HG03097 (cell line): ENCODE measurements at regions not wholly inside any gene's neighbourhood (a gene's known extent, or its start where the extent isn't known, plus 50 kb on each side); places are given as distances from the start of the nearest gene placed in this dataset.
"Not testable (repeated sequence)": the region's sequence is repeated elsewhere in the genome, so short reads cannot be mapped to it uniquely, and the experiment has no call there.

Experiments used
- ATAC-seq: cut with Tn5 transposase; IDR thresholded peaks from one replicate; pipeline ENCODE4 v1.9.1; 2021; ENCODE audit not compliant: unreplicated experiment, low FRiP score

DNA sequence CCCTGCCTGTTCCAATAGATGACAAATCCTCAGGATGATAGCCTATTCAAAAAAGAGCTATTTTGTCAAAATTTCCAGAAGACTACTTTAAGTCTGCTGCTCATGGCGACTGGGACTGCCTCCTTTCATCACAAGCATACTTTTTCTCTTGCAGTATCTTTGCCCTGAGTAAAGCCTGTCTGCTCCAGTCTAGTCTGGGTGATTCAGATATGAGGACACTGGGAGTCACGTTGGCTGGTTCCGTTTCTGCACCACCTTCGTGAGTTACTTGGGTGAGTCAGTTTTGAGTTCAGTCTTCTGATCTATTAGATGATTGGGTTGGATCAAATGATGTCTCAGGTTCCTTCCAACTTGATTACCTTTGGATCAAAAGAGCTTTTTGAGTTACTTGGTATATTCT is 301.3 kb upstream of the STXBP6 start:
- ATAC-seq, result no peak

DNA sequence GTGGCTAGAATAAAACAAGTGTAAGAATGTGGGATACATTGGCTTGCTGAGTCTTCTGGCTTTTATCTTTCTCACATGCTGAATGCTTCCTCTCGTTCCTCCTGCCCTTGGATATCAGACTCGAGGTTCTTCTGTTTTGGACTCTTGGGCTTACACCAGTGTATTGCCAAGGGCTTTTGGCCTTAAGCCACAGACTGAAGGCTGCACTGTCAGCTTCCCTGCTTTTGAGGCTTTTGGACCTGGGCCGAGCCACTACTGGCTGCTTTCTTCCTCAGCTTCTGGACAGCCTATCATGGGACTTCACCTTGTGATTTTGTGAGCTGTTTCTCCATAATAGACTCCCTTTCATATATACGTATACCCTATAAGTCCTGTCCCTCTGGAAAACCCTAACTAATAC is 300.9 kb upstream of the STXBP6 start:
- ATAC-seq, result no peak

DNA sequence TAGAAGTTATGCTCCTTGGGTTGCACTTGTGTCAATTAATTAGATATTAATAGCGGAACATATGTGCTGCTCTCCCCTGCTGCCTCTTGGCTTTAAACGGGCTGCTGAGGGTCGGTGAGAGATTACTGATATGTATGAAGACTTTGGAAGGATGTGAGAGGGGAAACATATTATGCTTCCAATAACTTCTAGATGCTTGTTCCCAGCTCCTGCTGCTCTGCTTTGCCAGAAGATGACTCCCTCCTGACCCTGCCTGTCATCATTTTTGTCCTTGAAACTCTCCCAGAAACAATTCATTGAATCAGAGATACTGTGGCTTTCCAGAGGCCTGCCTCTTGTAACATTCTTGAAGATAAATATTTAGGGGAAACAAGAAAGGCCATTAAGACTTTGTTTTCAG is 300.1 kb upstream of the STXBP6 start:
- ATAC-seq, result no peak

DNA sequence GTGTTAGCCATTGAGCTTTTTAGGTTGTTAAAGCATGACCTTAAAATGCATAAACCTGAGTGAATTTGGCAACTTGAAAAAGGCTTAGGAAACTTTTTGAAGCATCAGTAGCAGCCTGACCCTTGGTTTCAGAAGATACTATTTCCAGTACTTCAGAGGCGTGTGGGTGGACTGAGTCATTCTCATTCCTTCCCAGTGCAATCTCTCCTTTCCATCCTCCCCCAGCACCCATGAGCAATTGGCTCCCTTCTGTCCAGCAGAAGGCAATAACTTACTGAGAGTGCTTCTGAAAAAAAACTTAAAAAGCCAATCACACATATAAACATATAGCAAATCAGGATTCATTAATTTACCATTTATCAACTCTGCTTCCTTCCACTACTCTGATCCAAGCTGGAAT is 299.3 kb upstream of the STXBP6 start:
- no peak for ATAC-seq

DNA sequence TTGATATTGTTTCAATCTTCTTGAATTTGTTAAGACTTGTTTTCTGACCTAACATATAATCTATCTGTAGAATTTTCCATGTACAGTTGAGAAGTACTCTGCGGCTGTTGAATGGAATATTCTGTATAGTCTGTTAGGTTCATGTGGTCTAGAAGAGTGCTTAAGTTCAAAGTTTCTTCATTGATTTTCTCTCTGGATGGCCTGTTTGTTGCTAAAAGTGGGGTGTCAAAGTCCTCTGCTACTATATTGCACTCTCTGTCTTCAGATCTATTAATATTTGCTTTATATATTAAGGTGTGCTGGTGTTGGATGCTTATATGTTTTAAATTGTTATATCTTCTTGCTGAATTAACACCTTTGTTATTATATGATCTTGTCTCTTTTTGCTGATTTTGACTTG is 290.9 kb upstream of the STXBP6 start:
- ATAC-seq, result no peak

DNA sequence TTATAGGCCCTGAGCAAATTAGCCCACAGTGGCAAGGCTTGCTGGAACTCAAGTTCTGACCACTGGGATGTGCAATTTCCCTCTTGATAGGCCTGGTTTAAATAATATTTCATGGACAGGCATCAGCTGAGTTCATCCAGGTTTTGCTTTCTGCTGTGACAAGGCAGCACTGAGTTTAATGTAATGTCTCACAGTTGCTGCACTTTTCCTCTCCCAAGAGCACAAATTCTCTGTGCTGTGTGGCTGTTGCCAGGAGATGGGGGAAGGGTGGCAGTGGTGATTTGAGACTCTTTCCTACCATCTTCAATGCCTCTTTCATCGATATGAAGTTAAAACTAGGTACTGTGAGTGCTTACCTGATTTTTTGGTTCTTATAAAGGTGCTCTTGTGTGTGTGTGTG is 272.8 kb upstream of the STXBP6 start:
- ATAC-seq, result no peak

DNA sequence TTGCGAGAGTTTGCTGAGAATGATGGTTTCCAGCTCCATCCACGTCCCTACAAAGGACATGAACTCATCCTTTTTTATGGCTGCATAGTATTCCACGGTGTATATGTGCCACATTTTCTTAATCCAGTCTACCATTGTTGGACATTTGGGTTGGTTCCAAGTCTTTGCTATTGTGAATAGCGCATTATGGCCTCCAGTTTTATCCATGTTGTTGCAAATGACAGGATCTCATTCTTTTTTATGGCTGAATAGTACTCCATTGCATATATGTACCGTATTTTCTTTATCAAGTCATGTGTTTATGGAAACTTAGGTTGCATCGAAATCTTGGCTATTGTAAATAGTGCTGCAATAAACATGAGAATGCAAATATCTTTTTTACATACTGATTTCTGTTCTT is 266.1 kb upstream of the STXBP6 start:
- not testable (repeated sequence) for ATAC-seq

DNA sequence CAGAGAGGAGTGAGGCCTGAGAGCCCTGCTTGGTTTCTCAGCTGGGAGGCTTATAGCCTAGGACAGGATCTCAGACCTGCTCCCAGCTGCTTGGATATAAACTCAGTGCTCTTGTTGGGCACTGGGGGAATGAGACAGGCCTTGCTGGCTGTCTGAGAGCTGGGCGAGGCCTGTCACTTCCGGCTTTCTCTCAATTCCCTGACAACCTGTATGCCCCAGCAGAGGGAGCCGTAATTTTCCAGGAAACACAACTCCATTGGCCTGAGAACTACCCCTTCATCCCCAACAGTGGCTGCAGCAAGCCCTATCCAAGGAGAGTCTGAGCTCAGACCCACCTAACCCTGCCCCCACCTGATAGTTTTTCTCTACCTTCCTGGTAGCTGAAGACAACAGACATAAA is 258.3 kb upstream of the STXBP6 start:
- no peak for ATAC-seq

DNA sequence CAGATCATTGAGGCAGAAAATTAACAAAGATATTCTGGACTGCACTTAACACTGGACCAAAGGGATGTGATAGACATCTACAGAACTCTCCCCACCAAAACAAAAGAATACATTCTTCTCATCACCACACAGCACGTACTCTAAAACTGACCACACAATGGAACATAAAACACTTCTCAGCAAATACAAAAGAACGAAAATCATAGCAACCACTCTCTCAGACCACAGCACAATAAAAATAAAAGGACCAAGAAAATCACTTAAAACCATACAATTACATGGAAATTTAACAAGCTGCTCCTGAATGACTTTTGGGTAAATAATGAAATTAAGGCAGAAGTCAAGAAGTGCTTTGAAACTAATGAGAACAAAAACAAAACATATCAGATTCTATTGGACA is 254.0 kb upstream of the STXBP6 start:
- ATAC-seq, result no peak

DNA sequence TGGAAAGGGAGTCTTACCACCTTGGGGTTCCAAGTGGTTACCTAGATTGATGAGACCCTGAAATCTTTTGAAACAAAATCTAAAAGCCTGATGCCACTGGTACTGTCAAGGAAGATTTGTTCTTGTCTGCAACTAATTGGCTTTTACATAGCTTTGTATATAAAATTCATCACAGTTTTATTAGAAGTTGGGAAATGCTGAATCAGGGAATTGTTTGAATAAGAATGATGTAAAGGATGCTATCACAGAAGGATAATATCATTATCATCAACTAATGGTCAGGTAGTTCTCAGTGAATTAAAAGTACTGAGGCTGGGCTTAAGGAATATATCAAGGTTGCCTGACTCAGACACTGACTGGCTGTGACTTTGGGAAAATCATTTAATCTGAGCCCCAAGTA is 248.3 kb upstream of the STXBP6 start:
- no peak for ATAC-seq

DNA sequence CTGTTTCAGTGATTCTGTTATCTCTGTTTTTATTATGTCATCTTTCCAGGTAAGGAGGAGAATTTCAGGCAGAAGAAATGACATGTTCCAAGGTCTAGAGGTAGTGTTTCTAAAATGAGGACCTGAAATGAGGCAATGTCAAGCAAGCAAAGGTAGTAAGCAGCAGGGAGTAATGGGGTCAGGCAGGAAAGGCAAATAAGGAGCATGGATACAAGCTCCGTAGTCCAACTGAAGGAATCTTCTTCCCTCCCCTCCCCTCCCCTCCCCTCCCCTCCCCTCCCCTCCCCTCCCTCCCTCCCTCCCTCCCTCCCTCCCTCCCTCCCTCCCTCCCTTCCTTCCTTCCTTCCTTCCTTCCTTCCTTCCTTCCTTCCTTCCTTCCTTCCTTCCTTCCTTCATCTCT is 240.2 kb upstream of the STXBP6 start:
- ATAC-seq, result not testable (repeated sequence)

DNA sequence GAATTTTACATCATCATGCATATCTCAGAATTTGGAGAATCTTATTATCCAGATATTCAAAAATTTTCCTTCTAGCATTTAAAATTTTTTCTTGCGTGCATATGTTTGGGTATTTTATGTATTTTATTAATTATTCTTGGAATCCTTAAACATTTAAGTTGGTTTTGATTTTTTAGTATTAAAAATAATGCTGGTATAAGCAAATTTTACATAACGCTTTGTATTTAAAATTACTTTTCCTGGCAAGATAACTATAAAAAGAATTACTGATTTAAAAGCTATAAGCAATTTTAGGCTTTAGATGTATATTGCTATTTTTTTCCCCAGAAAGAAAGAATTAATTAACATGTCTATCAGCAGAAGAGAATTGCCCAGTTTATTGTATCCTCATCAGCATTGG is 224.6 kb upstream of the STXBP6 start:
- no peak for ATAC-seq

DNA sequence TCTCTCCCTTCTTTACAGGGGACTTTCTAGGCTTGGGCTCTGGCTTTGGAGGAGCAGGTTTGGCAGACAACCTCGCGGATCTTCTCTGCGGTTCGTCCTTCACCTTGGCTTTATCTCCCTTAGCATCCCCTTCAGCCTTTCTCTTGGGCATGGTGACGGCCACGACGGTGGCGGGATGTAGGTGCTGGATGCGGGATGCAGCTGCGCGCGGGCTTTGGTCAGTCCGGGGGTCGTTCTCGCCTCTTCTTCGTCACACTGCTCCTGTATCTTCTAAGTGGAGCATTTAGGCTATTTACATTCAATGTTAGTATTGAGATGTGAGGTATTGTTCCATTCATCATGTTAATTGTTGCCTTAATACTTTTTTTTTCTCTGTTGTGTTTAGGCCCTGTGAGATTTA is 217.2 kb upstream of the STXBP6 start:
- ATAC-seq, result no peak

DNA sequence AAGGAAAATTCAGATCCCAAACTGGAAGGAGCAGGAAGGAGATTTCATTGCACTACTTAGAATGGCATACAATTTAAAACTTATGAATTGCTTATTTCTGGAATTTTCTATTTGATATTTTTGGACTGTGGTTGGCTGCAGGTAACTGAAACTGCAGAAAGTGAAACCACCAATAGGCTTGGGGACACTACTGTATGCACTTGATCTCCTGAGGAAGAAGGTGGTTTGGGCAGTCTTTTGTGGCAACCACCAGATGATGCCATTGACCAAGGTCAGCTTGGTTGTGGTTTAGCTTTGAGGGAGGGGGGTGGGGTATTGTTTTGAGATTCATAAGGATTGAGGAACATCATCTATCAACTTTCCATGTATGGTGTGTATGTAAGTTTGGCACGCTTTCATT is 209.5 kb upstream of the STXBP6 start:
- no peak for ATAC-seq

DNA sequence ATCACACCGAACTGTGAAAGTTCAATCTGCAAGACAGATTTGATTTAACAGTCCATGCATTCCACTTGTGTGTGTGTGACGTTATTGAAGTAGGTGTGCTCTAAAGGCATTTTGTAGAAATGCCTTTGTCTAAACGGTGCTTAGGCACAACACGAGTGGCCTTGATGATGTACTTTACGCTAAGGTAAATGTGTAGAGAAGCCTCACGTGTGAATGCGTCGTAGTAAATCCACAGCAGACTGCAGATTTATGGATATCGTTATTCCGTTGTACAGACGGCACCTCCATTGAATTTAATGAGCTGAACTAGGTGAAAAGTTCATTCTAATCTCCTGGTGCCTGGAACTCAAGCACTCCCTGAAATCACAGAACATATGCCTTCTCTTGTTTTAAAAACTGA is 202.8 kb upstream of the STXBP6 start:
- ATAC-seq, result no peak

DNA sequence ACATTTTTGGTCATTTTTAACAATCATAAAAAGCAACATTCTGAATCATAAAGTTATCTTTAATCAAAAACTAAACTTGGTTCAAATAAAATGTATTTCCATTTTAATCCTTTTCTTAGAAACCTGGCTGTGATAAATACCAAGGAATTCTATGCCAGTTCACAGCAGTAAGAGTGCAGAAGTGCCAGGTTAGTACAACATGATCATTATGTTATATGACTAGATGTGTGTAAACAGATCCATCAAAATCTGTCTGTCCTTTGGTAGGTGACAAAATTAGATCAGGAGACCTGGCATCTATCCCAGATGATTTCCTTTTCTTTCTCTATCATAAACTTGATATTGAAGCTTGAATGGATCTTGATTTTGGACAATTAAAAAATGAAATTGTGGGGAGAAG is 200.6 kb upstream of the STXBP6 start:
- no peak for ATAC-seq

DNA sequence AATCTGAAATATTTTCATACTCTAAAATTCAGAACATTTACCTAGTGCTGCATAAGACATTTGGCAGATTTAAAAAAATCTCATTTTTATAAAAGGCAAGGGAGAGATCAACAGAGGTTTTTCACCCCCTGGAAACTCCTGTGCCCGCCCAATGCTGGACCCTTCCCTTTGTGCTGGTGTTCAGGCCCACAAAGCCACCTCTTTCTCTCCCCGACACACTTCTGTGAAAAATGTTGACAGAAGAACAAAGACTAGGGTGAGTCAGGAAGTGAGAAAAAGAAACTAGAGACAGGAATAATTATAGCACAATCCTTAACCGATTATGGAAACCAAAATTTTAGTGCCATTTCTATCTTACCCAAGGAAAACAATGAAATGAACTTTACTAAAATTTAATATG is 197.7 kb upstream of the STXBP6 start:
- ATAC-seq, result no peak

DNA sequence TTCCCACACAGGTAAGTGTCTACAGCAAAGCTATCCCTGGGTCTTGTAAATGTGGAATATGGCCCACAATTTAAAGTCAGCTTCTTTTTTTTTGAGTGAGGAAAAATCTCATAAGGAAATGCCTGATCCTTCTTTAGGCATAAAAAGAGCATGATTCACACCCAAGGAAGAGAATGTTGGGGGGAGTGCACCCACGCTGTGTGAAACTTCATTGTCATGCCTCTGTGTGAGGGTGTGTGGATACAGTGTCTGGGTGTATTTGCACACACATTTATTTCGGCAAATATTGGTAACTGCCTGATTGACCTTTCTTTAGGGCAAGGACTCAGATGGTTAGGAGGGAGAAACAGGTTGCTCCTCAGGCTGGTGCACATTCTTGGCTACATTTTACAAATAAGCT is 196.8 kb upstream of the STXBP6 start:
- ATAC-seq, result no peak

DNA sequence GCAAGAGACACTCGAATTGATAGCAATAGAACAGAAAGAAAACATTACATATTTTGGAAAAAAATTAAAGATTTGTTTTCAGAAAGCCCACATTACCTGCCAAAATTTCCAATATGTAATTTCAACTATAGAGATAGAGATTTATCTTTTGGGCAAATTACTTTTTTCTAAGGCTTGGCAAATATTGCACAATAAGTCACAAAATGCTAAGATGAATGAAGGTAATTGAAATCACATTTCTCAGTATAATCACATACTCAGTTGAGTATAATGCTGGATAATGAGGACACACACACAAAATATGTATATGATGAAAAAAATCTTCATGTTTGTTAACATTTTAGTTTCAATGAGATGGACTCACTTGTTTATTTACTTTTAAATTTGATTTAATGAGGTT is 189.2 kb upstream of the STXBP6 start:
- no peak for ATAC-seq

DNA sequence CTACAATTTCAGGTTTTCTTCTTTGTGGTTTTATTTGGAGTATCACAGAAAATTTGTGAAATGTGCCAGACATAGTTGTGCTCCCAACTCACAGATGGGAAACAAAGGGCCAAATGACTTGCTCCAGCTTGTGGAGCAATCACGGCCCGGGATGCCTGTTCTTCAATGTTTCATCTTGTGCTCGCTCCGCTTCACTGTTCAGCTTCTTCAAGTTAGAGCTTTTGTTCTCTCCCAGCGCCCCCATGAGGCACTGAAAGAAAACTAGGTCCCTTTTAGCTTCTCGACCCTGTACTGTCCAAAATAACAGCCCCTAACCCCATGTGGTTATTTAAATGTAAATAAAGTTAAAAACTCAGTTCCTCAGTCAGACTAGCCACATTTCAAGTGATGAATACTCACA is 187.9 kb upstream of the STXBP6 start:
- ATAC-seq, result no peak

DNA sequence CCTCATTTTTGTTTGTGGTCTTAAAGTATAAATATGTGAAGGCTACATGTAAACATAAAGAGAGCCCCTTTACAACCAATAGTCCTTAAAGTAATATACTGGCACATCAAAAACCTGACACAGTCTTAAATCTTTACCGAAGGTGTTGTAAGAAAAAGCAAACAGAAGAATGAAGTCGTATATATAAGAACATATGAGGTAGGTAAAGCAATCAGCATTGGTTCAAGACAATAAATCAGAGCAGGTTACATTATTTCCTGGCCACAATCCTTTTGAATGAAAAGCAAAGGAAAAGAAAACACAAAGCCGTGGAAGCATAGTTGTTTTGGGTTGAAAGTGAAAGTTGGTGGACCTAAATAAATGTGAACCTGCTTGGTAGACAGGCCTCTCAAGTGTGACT is 183.7 kb upstream of the STXBP6 start:
- no peak for ATAC-seq

DNA sequence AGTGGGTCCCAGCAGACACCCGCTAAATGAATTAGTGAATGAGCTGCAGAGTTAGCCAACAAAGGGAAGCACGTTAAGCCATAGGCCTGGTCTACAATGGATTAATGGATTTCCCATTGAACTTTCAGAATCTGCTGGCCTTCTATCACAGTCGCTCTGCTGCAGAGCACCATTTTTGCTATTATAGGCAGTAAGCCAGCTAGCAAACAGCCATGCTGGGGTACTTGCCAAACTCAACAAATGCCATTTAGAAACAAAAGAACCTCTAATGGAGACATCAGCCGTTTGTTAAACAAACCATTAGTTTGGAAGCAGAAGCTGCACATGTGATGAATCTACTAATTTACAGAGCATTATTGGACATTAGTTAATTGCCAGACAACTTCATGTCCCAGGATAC is 181.1 kb upstream of the STXBP6 start:
- no peak for ATAC-seq

DNA sequence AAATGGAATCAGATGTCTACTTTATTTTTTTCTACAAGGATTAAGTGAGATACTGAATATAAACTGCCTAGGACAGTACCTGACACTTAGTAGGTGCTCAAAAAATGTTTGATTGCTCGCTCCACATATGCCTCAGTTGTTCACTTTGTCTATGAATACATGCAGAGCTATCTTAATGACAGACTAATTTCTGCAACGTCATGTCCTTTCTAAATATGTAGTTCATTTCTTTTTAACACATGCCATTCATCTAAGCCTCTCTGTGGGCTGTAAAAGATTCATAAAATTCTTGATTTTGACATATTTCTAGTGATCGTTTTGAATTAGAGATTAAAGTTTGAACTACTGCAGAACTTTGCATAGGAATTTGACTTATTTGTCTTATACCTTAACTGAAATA is 176.3 kb upstream of the STXBP6 start:
- no peak for ATAC-seq

DNA sequence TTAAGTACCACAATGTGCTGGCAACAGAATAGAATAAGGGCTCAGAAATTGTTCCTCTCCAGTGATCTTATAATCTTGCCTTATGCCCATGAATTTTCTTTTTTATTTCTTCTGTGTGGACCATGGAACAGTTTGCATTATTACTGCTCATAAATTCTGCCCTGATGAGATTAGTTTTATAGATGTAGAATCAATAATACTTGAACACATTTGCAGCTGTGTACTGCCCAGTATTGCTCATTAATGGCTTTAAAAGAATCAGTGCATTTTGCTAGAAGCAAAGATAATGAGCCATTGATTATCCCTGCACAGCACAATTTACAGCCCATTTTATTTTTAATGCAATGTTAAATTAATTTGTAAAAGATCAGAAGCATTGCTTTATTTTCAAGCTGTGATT is 172.3 kb upstream of the STXBP6 start:
- no peak for ATAC-seq
